SU-DHL-6 (cell line): ENCODE measurements at regions not wholly inside any gene's neighbourhood (a gene's known extent, or its start where the extent isn't known, plus 50 kb on each side); places are given as distances from the start of the nearest gene placed in this dataset.

ENCODE experiments used
- CTCF ChIP-seq: fragments of 200-600 bp; sonication (generic); IDR thresholded peaks from one replicate; pipeline ENCODE4 v1.5.1; 2017; ENCODE audit warnings: antibody characterized with exemption, mild to moderate bottlenecking, low read length, moderate library complexity; ENCODE audit not compliant: insufficient read depth, poor library complexity, severe bottlenecking
- EZH2phosphoT487 ChIP-seq: fragments of 200-600 bp; sonication (generic), shearing (Covaris generic); conservative IDR thresholded peaks from 2 replicates; pipeline ENCODE4 v1.6.1; 2018; ENCODE audit warnings: mild to moderate bottlenecking, antibody characterized with exemption, low read length, moderate library complexity, mixed read lengths

GRCh38 chr10:124150807-124151417, 57.5 kb upstream of the CHST15 start:
- no peak for TF ChIP-seq CTCF
- no peak for TF ChIP-seq EZH2phosphoT487
